Activated effector memory CD4-positive, alpha-beta T cell treated with Interleukin-2 at 50 U/mL for 16 hours (primary cell): ENCODE measurements at regions not wholly inside any gene's neighbourhood (a gene's known extent, or its start where the extent isn't known, plus 50 kb on each side); places are given as distances from the start of the nearest gene placed in this dataset.
"Not testable (repeated sequence)": the region's sequence is repeated elsewhere in the genome, so short reads cannot be mapped to it uniquely, and the experiment has no call there.

Experiments
- DNase-seq: peaks from one replicate; pipeline ENCODE4 v3.0.0-alpha.2; 2020

- DNase-seq, result no peak
Measured at GRCh38 chr12:38016602-38017001, 300.0 kb upstream of the ALG10B start.

- DNase-seq, result no peak
Measured at GRCh38 chr12:38025916-38026315, 290.7 kb upstream of the ALG10B start.

GRCh38 chr12:38053113-38053512 is 263.5 kb upstream of the ALG10B start:
- DNase-seq, result no peak

GRCh38 chr12:38053655-38054464 is 262.7 kb upstream of the ALG10B start:
- no peak for DNase-seq

DNA sequence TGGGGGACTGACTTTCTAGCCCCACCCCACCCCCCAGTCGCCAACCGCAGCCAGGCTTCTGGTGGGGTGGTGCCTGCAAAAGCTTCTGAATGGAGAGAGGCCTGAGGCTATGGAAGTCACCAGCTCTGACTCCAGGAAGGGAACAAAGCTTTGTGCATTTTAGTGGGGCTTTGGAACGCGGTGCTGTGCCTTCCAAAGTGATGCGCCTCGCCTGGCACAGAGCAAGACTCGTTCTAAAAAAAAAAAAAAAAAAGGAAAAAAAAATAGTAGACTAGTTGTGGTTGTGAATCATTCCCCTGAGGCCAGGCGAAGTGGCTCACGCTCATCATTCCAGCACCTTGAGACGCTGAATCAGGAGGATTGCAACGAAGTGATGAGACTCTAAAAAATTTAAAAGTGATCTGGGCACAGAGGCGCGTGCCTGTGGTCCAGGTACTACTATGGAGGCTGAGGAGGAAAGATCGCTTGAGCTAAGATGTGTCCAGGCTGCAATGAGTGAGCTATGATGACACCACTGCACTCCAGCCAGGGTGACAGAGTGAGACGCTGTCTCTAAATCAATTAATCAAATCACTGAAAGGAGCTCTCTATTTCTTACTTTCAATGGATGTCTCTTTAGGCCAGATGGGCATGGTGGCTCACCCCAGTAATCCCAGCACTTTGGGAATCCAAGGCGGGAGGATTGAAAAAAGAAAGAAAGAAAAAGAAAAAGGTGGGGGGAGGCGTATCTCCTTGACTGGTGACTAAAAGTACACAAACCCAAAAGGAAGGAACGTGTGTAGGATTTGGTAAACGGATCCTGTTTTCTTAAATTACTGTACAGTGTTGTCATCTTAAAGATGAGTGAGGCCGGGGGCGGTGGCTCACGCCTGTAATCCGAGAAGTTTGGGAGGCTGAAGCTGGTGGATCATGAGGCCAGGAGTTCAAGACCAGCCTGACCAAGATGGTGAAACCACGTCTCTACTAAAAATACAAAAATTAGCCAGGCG is 259.6 kb upstream of the ALG10B start:
- DNase-seq, result no peak

DNA sequence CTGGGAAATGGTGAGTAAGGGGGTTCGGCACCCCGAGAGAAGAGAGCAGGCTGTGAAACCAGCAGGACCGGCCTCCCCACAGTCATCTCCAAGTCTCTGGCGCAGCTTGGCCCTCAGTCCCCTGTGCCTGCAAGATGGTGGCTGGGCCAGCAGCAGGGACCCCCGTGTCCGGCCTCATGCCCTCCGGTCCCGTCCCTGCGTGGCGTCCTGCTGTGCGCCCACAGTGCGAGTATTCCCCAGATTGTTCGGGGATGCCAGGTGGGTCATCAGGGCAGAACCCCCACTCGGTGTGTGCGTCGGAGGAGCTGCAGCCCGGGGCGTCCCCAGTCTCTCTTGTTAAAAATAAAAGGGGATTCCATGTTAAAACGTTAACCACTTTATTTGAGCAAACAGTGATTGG is 216.9 kb upstream of the ALG10B start:
- no peak for DNase-seq

DNA sequence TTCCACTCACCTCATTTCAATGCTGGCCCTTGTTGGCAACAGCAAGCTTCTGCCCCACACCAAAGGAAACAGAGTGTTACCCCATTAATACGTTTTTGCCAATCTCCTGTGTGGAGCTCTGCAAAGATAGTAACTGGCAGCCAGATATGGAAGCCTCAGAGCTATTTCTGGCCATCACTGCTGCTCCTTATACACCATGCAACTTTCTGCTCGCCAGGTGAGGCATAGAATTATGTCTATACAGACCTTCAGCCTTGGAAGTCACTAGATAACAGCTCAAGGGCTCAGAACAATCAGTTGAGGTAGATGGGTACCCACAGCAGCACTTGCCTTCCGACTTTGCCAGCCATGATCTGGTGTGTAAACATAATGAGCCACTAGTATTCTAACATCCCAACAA is 214.8 kb upstream of the ALG10B start:
- DNase-seq, result no peak

- DNase-seq, result no peak
Measured at GRCh38 chr12:38102197-38102596, 214.4 kb upstream of the ALG10B start.

DNA sequence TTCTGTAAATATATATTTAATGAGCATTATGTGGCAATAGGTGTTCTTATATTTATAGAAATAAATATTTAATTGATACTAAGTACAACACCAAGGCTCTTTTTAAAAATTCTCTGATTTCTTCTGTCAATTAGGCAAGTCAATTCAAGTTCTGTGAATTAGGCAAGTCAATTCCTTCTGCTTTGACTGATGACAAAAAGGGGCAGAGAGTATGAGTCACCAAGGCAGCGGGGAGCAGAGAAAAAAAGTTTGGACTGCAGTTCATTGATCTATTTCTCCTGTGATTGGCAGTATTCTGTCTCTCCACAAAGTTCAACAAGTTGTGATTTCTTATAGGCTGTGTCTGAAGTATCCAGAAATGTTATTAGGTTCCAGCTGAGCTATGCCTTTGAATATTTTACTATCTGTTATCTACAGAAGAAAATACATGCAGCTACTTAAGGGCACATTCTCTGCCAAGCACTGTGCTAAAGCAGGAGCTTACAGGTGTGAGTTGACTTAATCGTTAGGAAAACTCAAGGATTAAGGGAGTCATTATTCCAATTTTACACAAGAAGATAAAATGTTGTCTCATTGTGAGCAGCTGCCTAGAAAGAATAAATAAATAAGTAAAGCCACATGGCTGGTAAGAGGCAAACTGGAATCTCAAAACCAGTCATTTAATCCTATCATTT is 206.4 kb upstream of the ALG10B start:
- no peak for DNase-seq

GRCh38 chr12:38113991-38114390 is 202.6 kb upstream of the ALG10B start:
- DNase-seq, result no peak

DNA sequence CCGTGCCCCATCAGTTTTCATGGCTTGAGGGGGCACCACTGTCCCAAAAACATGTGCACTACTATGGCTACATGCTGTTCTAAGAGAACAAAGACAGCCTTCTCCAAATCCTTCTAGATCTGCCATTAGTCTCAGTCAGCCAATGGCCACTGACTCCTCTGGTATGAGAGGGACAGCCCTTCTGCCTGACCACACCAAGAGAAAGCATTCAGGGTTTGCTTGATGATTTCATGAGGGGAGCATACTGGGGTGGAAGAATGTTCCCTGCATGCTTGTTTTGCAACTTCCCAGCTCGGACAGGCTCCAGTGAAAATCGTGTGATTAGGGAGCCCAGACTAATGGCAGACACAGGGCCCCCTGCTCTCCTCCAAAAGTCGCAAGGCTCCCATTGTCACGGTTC is 199.6 kb upstream of the ALG10B start:
- DNase-seq, result no peak

DNA sequence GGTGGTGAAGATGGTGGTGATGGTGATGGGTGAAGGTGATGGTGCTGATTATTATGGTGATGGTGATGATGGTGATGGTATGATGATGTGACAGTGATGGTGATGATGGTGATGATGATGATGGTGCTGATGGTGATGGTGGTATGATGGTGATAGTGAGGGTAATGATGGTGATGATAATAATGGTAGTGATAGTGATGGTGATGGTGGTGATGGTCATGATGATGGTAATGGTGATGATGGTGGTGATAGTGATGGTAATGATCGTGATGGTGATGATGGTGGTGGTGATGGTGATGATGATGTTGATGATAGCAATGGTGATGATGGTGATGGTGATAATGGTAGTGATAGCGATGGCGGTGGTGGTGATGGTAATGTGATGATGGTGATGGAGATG is 197.9 kb upstream of the ALG10B start:
- DNase-seq, result no peak

- no peak for DNase-seq
Measured at GRCh38 chr12:38120438-38120837, 196.1 kb upstream of the ALG10B start.

- DNase-seq, result not testable (repeated sequence)
Measured at GRCh38 chr12:38123028-38123427, 193.5 kb upstream of the ALG10B start.

GRCh38 chr12:38123566-38124246 is 192.9 kb upstream of the ALG10B start:
- no peak for DNase-seq

DNA sequence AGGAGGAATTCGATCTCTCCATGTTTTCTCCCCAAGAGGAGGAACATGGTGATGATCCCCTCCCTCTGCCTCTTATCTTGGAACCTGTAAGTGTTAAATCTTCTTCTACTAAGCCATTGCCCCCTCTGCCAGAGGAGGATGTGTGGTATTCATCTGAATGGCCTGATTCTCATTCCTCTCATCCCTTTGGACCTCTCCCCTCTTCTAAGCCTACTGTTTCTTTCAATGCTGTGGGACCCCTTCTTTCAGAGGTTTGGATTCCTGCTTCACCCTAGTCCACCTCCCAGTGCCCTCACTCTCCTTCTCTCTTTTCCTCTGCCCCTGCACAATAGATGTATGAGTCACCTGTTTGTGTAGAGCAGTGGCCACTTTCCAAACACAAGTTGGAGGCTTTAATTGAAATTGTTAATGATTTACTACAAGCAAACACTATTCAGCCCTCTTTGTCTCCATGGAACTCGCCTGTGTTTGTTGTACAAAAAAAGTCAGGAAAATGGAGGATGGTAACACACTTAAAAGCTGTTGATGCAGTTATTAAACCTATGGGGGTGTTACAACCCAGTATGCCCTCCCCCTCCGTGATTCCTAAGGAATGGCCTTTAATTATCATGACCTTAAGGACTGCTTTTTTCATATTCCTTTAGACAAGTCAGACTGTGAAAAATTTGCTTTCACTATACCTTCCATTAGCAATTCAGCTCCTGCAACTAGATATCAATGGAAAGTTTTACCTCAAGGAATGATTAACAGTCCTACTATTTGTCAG is 192.1 kb upstream of the ALG10B start:
- no peak for DNase-seq

- no peak for DNase-seq
Measured at GRCh38 chr12:38132139-38132538, 184.4 kb upstream of the ALG10B start.

DNA sequence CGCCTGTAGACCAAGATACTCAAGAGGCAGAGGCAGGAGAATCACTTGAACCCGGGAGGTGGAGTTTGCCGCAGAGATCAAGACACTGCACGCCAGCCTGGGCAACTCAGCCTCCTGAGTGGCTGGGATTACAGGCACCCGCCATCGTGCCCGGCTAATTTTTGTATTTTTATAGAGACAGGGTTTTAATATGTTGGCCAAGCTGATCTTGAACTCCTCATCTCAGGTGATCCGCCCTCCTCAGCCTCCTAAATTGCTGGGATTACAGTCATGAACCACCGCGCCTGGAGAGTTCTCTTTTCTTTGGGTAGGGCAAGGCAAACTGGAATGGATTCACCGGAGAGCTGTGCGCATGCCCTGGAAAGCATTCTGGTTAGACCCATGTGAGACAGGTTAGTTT is 179.3 kb upstream of the ALG10B start:
- DNase-seq, result no peak

DNA sequence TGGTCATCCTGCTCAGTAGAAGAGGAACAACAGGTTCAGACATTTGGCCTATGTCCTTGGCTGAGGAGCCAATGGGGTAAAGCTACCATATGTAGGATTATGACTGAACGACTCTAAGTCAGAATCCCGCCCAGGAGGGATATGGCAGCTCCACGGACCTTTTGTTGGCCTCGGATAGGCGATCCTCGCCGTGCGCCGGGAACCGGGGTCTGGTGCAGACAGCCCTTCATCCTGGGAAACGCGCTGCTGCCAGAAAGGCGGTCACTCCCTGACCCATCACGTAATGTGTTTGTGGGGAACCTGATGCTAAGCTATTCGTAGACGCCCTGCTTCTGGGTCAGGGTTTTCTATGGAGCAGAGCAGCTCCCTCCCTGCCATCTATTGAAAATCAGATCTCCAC is 178.9 kb upstream of the ALG10B start:
- DNase-seq, result no peak

DNA sequence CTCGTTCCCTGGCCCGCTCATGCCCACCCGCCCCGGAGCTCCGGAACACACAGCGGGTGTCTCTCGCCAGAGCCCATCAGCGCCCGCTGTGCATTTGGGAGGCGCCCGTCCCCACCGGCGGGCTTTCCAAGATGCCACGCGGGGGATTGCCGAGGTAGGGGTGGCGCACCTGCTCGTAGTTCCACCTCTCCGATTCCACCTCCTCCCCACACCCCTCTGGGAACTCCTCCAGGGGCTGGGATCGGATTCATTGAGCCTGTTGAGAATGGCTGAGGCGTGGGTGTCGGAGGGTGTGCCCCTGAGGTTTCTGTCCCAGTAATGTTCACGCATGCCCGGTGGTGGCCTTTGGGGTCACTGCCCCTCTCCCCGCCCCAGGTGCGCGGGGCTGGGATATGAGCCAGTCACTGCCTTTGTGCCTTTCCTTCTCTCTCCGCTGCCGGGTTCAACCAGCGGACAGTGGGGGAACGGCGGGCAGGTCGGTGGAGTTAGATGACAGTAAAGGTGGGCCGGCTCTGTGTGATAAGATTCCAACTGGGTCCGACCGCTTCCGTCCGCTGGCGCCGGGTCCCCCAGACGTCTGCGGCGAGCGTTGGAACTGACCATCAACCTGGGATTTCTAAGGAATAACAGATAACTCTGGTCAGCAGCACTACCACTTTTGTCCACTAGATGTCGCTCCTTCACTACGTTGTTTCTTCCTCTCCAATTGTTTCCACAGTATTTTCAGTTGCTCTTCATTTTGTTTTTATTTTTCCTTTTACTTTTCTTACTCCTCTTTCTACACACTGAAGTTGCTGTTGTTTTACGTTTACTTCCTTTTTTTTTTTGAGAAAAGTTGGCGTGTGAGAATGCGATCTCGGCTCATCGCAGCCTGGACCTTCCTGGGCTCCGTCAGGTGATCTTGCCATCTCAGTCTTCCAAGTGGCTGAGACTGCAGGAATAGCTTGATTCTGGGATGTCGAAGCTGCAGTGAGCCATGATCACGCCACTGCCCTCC is 178.1 kb upstream of the ALG10B start:
- peak; percentile 25 for DNase-seq

DNA sequence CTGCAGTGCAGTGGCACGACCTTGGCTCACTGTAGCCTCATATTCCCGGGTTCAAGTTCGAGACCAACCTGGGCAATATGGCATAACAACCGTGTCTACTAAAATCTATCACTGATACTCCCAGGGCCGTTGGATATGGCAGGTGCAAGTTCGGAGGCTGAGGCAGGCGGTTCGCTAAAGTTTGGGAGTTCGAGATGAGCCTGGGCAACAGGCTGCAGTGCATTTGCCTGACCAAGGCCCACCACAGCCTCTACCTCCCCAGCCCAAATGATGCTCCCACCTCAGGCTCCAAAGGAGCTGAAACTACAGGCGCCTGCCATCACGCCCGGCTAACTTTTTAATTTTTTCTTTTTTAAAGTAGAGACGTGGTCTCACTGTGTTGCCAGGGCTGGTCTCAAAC is 177.1 kb upstream of the ALG10B start:
- DNase-seq, result no peak
